ENCODE measurements at regions not wholly inside any gene's neighbourhood (a gene's known extent, or its start where the extent isn't known, plus 50 kb on each side); places are given as distances from the start of the nearest gene placed in this dataset.

- Histone ChIP-seq H3K36me3 (no peaks in the 10 kb centered on the region), H3K4me3 (no peak overlapping the region), H3K27me3 (no peaks in the 10 kb centered on the region), H3K4me1 (no peaks in the 10 kb centered on the region), H3K9me3 (no peaks in the 10 kb centered on the region), H3K27ac (no peak overlapping the region)
- no peak for TF ChIP-seq POLR2A (IDR thresholded peaks at IDR 0.05)
- no peak for TF ChIP-seq CTCF (IDR thresholded peaks at IDR 0.05)
- DNase-seq, result no peak
- intact Hi-C loops (cut with DNase I; ENCODE audit: low total_unique reads), result no loop called here
Observed at GRCh38 chr9:87285183-87285850, 212.3 kb upstream of the DAPK1 start.

GRCh38 chr9:87286506-87286905 is 211.2 kb upstream of the DAPK1 start:
- TF ChIP-seq CTCF (IDR thresholded peaks at IDR 0.05) (no peak), POLR2A (IDR thresholded peaks at IDR 0.05) (no peak)
- H3K4me3 ChIP-seq, result no peak overlapping the region
- intact Hi-C loops (cut with DNase I; ENCODE audit: low total_unique reads), result no loop called here
- no peaks in the 10 kb centered on the region for H3K36me3 ChIP-seq
- no peaks in the 10 kb centered on the region for H3K4me1 ChIP-seq
- no peak overlapping the region for H3K27ac ChIP-seq
- no peaks in the 10 kb centered on the region for H3K27me3 ChIP-seq
- DNase-seq, result no peak
- no peaks in the 10 kb centered on the region for H3K9me3 ChIP-seq

- H3K9me3 ChIP-seq, result no peaks in the 10 kb centered on the region
- intact Hi-C loops (cut with DNase I; ENCODE audit: low total_unique reads), result no loop called here
- no peak for TF ChIP-seq POLR2A (IDR thresholded peaks at IDR 0.05)
- TF ChIP-seq CTCF (IDR thresholded peaks at IDR 0.05), result no peak
- no peak for DNase-seq
- no peaks in the 10 kb centered on the region for H3K4me1 ChIP-seq
- no peaks in the 10 kb centered on the region for H3K36me3 ChIP-seq
- H3K27me3 ChIP-seq, result no peaks in the 10 kb centered on the region
- H3K27ac ChIP-seq, result peak overlapping the region; percentile 18 to 32
- no peak overlapping the region for H3K4me3 ChIP-seq
Observed at GRCh38 chr9:87290241-87291052, 207.2 kb upstream of the DAPK1 start.

GRCh38 chr9:87292449-87293191 is 205.0 kb upstream of the DAPK1 start:
- Histone ChIP-seq H3K27ac (no peak overlapping the region), H3K4me3 (no peak overlapping the region), H3K9me3 (no peaks in the 10 kb centered on the region), H3K36me3 (no peaks in the 10 kb centered on the region), H3K4me1 (no peaks in the 10 kb centered on the region), H3K27me3 (no peaks in the 10 kb centered on the region)
- TF ChIP-seq CTCF (IDR thresholded peaks at IDR 0.05) (no peak), POLR2A (IDR thresholded peaks at IDR 0.05) (no peak)
- no peak for DNase-seq
- intact Hi-C loops (cut with DNase I; ENCODE audit: low total_unique reads), result no loop called here

- no peak overlapping the region for H3K4me3 ChIP-seq
- no peak for TF ChIP-seq CTCF (IDR thresholded peaks at IDR 0.05)
- TF ChIP-seq POLR2A (IDR thresholded peaks at IDR 0.05), result no peak
- no peaks in the 10 kb centered on the region for H3K9me3 ChIP-seq
- no peak for DNase-seq
- H3K27ac ChIP-seq, result no peak overlapping the region
- no peaks in the 10 kb centered on the region for H3K27me3 ChIP-seq
- intact Hi-C loops (cut with DNase I; ENCODE audit: low total_unique reads), result no loop called here
- H3K36me3 ChIP-seq, result no peaks in the 10 kb centered on the region
- H3K4me1 ChIP-seq, result no peaks in the 10 kb centered on the region
Observed at GRCh38 chr9:87294126-87294525, 203.5 kb upstream of the DAPK1 start.
